Stimulated activated CD4-positive, alpha-beta T cell treated with anti-CD3 and anti-CD28 coated beads, Interleukin-12 subunit alpha, Interleukin-12 subunit beta, amount 100 ng/mL, for 24 hours (primary cell): ENCODE measurements at regions not wholly inside any gene's neighbourhood (a gene's known extent, or its start where the extent isn't known, plus 50 kb on each side); places are given as distances from the start of the nearest gene placed in this dataset.
"Not testable (repeated sequence)": the region's sequence is repeated elsewhere in the genome, so short reads cannot be mapped to it uniquely, and the experiment has no call there.

ENCODE experiments used
- DNase-seq, 2 experiments: peaks; one replicate each; pipeline ENCODE4 v3.0.0-alpha.2; 2020; ENCODE audit warnings: low read depth in 2 of 2

- DNase-seq, result not testable (repeated sequence)
Observed at GRCh38 chr5:166804693-166805092, 1486.8 kb upstream of the WWC1 start.

DNA sequence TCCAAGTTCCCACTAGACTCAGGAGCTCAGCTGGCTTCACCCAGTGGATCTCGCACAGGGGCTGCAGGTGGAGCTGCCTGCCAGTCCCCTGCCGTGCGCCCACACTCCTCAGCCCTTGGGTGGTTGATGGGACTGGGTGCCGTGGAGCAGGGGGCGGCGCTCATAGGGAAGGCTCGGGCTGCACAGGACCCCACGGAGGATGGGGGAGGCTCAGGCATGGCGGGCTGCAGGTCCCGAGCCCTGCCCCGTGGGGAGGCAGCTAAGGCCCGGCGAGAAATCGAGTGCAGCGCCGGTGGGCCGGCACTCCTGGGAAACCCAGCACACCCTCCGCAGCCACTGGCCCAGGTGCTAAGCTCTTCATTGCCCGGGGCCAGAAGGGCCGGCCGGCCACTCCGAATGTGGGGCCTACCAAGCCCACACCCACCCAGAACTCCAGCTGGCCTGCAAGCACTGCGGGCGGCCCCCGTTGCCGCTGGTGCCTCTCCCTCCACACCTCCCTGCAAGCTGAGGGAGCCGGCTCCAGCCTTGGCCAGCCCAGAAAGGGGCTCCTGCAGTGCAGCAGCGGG lies 1481.3 kb upstream of the WWC1 start:
- DNase-seq, result not testable (repeated sequence)

GRCh38 chr5:166810721-166811120 lies 1480.7 kb upstream of the WWC1 start:
- no peak for DNase-seq

DNA sequence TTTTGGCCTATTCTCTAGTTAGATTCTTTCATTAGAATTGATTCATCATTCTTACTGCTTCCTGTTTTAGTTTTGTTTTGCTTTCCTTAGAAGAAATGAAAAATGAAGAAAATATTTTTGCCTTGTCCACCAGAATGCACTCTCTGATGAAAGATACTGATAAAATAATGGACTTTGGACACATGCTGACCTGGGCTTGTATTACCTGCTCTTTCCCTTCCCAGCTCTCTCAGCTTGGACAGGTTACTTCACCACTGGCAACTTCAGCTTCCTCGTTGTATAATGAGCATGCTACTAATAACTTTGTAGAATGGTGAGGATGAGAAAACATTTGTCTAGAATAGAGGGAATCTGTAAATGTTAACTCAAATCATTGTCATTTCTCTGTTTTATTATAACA lies 1468.1 kb upstream of the WWC1 start:
- no peak for DNase-seq

GRCh38 chr5:166834246-166834645 lies 1457.2 kb upstream of the WWC1 start:
- no peak for DNase-seq

DNA sequence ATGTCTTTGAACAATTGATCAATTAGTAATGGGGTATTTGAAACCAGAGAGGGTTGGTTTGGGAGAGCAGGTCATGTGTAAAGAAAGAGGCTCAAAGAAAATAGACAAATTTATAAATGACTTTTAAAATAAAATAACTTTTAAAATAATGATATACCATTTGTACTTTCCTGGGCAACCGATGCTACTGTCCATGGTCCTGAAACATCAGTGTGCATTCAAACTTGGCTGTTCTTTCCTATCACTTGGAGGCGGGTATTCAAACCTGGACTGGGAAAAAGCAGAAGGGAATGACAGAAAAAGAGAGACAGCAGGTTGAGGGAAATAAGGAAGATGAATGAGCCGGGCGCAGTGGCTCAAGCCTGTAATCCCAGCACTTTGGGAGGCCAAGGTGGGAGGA lies 1446.4 kb upstream of the WWC1 start:
- no peak for DNase-seq

GRCh38 chr5:166856791-166857190 lies 1434.7 kb upstream of the WWC1 start:
- DNase-seq, result no peak

DNA sequence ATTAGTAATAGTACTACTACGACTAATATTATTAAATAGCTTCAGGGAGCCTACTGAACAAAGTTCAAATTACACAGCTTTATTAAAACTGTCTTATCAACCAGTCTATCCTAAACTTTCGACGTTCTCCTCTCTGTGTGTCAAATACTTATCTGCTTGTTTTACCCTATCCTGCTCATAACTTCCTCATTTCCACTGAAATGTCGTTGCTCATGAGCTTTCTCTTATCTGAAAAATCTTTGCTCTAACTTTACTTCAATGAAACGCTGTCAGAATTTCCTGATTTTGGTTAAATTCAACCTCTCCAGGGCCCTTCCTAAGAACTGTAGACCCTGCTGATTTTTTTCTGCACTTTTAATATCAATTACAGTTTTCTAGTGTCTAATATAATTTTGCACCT lies 1431.0 kb upstream of the WWC1 start:
- DNase-seq, result no peak

GRCh38 chr5:166862581-166862980 lies 1428.9 kb upstream of the WWC1 start:
- no peak for DNase-seq

DNA sequence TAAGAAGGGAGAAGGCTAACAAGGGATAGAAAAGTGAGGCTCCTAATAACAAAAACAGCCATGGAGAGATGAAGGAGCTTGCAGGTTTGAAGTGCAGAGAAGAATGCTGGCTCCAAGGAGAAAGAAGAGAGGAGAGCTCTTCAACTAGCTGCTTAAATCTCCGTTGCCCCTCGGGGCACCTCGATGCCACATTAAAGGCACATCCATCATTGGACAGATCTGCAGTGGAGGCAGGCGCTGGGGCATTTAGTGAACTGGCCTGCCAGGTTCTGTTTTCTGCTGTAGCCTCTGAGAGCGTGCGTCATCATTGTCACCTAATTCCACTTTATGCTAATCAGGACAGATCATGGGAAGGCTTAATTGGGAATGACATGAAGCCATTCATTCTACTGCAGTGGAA lies 1426.2 kb upstream of the WWC1 start:
- DNase-seq, result no peak

DNA sequence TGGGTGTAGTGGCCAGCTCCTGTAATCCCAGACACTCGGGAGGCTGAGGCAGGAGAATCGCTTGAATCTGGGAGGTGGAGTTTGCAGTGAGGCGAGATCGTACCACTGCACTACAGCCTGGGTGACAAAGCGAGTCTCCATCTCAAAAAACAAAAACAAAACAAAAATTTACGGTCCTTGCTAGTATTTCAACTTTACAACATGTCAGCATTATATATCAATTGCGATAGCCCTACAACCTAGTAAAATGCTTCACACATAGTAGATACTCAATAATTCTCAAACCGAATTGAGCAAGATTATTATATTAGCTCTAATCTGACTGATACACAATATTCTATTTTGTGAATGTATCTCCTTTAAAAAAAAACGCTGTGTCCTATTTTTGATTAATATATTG lies 1411.0 kb upstream of the WWC1 start:
- no peak for DNase-seq

DNA sequence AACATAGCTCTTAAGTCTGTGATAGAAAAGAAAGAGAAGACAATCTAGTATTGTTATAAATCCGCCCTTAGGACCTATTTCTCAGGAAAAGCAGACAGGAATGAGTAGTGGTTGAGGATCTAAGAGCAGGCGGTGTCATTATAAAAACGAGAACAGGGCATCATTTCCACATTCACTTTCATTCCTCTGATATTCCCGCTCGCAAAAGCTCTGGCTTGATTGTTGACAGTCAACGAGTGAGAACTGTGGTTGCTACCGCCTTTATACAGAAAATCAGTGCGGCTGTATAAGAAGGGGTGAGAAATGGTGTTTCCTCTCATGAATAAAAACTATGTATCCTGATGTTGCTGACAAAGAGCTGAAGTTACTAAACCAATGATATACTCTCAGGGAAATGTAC lies 1409.6 kb upstream of the WWC1 start:
- no peak for DNase-seq

- no peak for DNase-seq
Observed at GRCh38 chr5:166883016-166883415, 1408.4 kb upstream of the WWC1 start.

- DNase-seq, result no peak
Observed at GRCh38 chr5:166898166-166898565, 1393.3 kb upstream of the WWC1 start.

DNA sequence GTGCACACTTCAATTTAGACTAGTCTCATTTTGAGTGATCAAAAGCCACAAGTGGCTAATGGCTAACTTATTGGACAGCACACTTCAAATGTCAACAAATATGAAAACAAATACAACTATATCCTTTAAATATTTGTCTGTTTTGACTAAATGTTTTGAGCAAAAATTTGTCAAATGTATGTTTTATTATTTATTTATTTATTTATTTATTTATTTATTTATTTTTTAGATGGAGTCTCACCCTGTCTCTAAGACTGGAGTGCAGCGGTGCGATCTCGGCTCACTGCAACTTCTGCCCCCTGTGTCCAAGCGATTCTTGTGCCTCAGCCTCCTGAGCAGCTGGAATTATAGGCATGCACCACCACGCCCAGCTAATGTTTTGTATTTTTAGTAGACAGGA lies 1392.1 kb upstream of the WWC1 start:
- DNase-seq, result no peak

GRCh38 chr5:166904571-166904970 lies 1386.9 kb upstream of the WWC1 start:
- DNase-seq, result no peak

GRCh38 chr5:166906991-166907713 lies 1384.3 kb upstream of the WWC1 start:
- no peak for DNase-seq

DNA sequence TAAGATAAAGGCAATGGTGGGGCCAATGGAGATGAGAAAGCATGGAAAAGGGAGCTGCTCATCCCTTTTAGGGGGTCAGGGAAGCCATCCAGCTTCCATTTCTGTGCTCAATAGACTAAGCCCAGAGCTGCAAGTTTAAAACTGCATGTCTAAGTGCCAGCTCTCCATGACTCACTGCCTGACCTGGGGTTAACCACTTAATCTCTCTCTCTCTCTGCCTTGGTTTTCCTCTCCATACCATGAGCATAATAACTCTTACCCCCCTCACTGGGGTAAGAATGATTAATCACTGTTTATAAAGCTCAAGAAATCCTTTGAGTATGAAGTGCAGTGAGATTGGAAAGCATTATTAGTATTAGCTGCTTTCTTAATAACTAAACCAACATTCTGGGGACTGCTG lies 1382.4 kb upstream of the WWC1 start:
- DNase-seq, result no peak

GRCh38 chr5:166909926-166910325 lies 1381.5 kb upstream of the WWC1 start:
- no peak for DNase-seq

DNA sequence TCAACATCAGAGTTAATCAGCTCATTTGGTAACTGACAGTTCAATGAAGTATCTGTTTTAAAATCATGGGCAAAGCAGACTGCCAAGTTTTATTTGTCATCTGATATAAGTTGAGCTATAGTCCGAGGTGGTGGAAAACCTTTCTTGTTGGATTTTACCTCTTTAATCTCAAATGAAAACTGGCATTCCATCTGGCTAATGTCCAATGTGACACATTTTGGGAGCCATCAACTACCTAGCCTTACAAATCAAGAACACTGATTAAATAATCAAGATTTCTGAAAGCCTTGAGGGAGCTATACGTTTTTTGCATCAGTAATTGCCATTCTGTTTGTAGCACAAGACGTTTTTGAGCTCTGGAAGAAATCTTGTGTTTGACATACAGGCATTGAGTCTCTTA lies 1380.5 kb upstream of the WWC1 start:
- DNase-seq, result no peak

DNA sequence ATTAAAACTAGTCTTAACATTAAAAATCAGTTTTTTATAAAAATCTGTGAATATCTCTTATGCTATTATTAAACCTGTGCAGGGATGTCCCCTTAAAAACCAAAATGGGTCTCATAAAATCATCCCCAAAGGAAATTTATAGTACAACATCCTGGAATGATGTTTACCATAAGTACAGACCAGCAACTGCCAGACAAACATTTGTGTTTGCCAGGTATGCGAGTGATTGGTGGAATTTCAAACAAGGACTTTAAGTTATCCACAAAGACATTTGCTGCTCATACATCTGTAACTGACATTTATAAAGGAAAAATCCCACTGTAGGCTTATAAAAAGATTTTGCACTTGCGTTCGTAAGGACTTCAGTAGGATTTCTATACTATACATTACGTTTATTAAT lies 1375.4 kb upstream of the WWC1 start:
- DNase-seq, result no peak

DNA sequence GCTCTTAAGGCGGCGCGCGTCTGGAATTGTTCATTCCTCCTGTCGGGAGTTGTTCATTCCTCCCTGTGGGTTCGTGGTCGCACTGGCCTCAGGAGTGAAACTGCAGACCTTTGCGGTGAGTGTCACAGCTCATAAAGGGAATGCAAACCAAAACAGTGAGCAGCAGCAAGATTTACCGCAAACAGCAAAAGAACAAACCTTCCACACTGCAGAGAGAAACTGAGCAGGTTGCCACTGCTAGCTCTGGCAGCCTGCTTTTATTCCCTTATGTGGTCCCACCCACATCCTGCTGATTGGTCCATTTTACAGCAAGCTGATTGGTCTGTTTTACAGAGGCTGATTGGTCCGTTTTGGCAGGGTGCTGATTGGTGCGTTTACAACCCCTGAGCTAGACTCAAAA lies 1365.3 kb upstream of the WWC1 start:
- DNase-seq, result no peak

DNA sequence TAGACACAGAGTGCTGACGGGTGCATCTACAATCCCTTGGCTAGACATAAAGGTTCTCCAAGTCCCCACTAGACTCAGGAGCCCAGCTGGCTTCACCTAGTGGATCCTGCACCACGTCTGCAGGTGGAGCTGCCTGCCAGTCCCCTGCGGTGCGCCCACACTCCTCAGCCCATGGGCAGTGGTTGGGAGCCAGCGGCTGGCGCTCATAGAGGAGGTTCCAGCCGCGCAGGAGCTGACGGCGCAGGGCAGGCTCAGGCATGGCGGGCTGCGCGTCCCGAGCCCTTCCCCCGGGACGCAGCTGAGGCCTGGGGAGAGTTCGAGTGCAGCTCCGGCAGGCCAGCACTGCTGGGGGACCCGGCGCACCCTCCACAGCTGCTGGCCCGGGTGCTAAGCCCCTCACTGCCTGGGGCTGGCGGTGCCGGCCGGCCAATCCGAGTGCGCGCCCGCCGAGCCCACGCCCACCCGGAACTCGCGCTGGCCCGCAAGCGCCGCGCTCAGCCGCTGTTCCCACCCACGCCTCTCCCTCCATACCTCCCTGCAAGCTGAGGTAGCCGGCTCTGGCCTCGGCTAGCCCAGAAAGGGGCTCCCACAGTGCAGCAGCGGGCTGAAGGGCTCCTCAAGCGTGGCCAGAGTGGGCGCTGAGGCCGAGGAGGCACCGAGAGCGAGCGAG lies 1364.5 kb upstream of the WWC1 start:
- not testable (repeated sequence) for DNase-seq
